Stimulated activated CD4-positive, alpha-beta T cell treated with anti-CD3 and anti-CD28 coated beads, Interleukin-1b, Interleukin-23, amount 100 ng/mL, for 1 hour (primary cell): ENCODE measurements at regions not wholly inside any gene's neighbourhood (a gene's known extent, or its start where the extent isn't known, plus 50 kb on each side); places are given as distances from the start of the nearest gene placed in this dataset.
A peak's percentile ranks its signal among the peaks of the same experiment; 100 is the strongest.

ENCODE experiments used
- DNase-seq, 2 donors: peaks; one replicate each; pipeline ENCODE4 v3.0.0-alpha.2; 2020; ENCODE audit warnings: low read depth in 2 of 2

DNA sequence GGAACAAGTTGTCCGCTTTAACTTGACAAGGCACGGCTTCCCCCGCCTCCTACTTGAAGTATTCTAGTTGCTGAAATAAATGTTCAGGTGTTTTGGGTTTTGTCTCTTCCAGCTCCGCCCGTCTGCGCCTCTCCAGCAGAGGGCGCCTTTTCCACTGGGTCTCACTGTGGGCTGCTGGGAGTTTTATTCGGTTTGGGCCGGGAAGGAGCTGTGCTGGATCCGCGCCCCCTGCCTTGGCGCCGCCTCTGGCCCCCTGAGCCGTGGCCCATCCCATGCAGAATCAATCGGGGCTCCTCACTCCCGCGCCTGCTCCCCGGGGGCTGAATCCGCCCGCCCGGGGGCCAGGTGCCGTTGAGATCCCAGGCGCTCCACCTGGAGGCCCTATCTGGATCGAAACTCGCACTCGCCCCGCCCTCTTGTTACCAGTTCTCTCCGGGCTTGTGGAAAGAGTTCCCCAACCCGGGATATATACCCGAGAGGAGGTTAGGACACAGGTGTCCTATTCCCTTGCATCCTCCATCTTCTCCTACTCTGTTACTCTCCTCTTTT, 51.0 kb upstream of the TCF21 start:
- peak in 1 of 2 donors; percentile 37 for DNase-seq
